ENCODE measurements at regions not wholly inside any gene's neighbourhood (a gene's known extent, or its start where the extent isn't known, plus 50 kb on each side); places are given as distances from the start of the nearest gene placed in this dataset.

DNA sequence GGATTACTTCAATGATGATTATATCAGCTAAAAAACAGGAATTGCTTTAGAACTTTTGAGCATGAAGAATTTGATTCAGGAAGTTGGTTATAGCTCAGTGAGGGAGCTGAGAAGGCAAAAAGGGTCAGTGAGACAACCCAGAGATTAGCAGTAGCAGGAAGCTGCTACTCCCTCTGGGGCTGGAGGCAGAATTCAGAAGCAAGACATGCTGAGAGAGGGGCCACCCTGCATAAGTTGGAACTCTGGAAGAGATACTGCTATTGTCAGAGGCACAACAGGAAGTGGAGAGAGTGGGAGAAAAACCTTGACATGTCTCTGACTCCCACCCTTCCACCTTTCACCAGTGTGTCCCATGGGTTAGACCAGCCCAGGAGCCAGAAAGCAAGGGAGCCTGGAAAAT lies 488.7 kb downstream of the ADRA2A start:
- no peaks in the 10 kb centered on the region for H3K27me3 ChIP-seq (ENCODE audit: insufficient read depth, poor library complexity, severe bottlenecking)
- ATAC-seq (ENCODE audit: low read depth): no peak
- DNase-seq (ENCODE audit: low spot score): no peak
- H3K9me3 ChIP-seq (ENCODE audit: severe bottlenecking): no peaks in the 10 kb centered on the region
- H3K36me3 ChIP-seq (ENCODE audit: low read depth): no peaks in the 10 kb centered on the region
- TF ChIP-seq, protein P1, sequence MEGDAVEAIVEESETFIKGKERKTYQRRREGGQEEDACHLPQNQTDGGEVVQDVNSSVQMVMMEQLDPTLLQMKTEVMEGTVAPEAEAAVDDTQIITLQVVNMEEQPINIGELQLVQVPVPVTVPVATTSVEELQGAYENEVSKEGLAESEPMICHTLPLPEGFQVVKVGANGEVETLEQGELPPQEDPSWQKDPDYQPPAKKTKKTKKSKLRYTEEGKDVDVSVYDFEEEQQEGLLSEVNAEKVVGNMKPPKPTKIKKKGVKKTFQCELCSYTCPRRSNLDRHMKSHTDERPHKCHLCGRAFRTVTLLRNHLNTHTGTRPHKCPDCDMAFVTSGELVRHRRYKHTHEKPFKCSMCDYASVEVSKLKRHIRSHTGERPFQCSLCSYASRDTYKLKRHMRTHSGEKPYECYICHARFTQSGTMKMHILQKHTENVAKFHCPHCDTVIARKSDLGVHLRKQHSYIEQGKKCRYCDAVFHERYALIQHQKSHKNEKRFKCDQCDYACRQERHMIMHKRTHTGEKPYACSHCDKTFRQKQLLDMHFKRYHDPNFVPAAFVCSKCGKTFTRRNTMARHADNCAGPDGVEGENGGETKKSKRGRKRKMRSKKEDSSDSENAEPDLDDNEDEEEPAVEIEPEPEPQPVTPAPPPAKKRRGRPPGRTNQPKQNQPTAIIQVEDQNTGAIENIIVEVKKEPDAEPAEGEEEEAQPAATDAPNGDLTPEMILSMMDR (IDR thresholded peaks at IDR 0.05; ENCODE audit: poor library complexity, severe bottlenecking): no peak
- no peaks in the 10 kb centered on the region for H3K4me1 ChIP-seq (ENCODE audit: insufficient read depth, poor library complexity, severe bottlenecking)
- H3K4me3 ChIP-seq (ENCODE audit: severe bottlenecking): no peak overlapping the region
- no peak overlapping the region for H3K27ac ChIP-seq (ENCODE audit: poor library complexity, severe bottlenecking)

DNA sequence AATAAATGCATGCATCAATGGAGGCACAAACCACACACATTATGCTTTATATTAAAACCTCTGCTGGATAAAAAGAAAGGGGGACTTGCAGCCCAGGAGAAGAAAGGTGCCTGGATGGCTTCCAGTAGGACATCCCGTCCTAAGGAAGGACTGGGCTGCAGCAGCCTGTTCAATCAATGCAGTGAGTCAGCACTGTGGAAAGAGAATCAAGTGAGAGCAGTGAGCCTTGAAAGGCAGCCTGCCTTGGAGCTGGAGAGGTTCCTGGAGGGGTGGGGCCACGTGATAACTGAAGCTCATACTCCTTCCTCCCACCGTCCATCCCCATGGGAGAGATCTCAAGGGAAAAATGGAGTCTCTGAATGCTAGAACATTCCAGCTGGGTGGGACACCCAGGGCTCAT lies 501.2 kb downstream of the ADRA2A start:
- ATAC-seq (ENCODE audit: low read depth) (no peak), DNase-seq (ENCODE audit: low spot score) (no peak)
- no peak overlapping the region for H3K4me3 ChIP-seq (ENCODE audit: severe bottlenecking)
- no peaks in the 10 kb centered on the region for H3K27me3 ChIP-seq (ENCODE audit: insufficient read depth, poor library complexity, severe bottlenecking)
- no peaks in the 10 kb centered on the region for H3K9me3 ChIP-seq (ENCODE audit: severe bottlenecking)
- H3K27ac ChIP-seq (ENCODE audit: poor library complexity, severe bottlenecking): no peak overlapping the region
- H3K36me3 ChIP-seq (ENCODE audit: low read depth): no peaks in the 10 kb centered on the region
- TF ChIP-seq, protein P1 (IDR thresholded peaks at IDR 0.05; ENCODE audit: poor library complexity, severe bottlenecking): no peak
- H3K4me1 ChIP-seq (ENCODE audit: insufficient read depth, poor library complexity, severe bottlenecking): no peaks in the 10 kb centered on the region

DNA sequence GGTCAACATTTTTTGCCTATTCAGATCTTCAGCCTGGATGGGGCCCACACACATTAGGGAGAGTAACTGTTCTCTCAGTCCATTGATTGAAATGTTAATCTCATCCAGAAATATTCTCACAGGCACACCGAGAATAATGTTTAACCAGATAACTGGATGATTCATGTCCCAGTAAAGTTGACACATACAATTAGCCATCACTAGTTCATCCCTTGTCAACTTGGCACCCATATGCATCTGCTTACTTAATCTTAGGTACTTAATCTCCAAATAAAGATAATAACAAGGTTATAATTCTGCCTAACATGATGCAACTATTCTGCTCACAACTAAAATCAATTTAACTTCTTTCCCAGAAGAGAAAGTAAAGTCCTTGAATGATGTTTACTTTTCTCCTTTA lies 502.6 kb downstream of the ADRA2A start:
- no peak overlapping the region for H3K4me3 ChIP-seq (ENCODE audit: severe bottlenecking)
- TF ChIP-seq, protein P1 (IDR thresholded peaks at IDR 0.05; ENCODE audit: poor library complexity, severe bottlenecking): no peak
- H3K36me3 ChIP-seq (ENCODE audit: low read depth): no peaks in the 10 kb centered on the region
- H3K27ac ChIP-seq (ENCODE audit: poor library complexity, severe bottlenecking): no peak overlapping the region
- H3K4me1 ChIP-seq (ENCODE audit: insufficient read depth, poor library complexity, severe bottlenecking): no peaks in the 10 kb centered on the region
- no peaks in the 10 kb centered on the region for H3K9me3 ChIP-seq (ENCODE audit: severe bottlenecking)
- DNase-seq (ENCODE audit: low spot score) (no peak), ATAC-seq (ENCODE audit: low read depth) (no peak)
- H3K27me3 ChIP-seq (ENCODE audit: insufficient read depth, poor library complexity, severe bottlenecking): no peaks in the 10 kb centered on the region

DNA sequence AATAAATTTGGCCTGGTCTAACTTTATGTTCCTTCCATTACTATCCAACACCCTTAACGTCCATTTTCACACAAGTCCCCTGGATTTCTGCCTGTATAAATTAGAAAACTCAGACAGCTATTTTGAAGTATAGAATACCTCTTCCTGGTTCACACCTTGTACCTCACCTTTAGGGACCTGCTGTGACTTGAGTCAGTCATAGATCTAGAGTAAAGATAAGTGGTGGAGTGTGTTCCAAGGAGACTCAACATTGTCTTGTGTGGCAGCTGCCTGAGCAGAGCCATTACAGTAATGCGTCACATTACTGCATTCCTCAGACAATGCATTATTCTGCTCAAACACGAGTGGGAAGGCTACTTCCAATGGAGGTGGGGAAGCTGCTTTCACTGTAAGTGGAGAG lies 513.9 kb downstream of the ADRA2A start:
- H3K4me3 ChIP-seq (ENCODE audit: severe bottlenecking): no peak overlapping the region
- H3K9me3 ChIP-seq (ENCODE audit: severe bottlenecking): no peaks in the 10 kb centered on the region
- TF ChIP-seq, protein P1 (IDR thresholded peaks at IDR 0.05; ENCODE audit: poor library complexity, severe bottlenecking): no peak
- DNase-seq (ENCODE audit: low spot score) (no peak), ATAC-seq (ENCODE audit: low read depth) (no peak)
- H3K4me1 ChIP-seq (ENCODE audit: insufficient read depth, poor library complexity, severe bottlenecking): no peaks in the 10 kb centered on the region
- no peaks in the 10 kb centered on the region for H3K36me3 ChIP-seq (ENCODE audit: low read depth)
- no peaks in the 10 kb centered on the region for H3K27me3 ChIP-seq (ENCODE audit: insufficient read depth, poor library complexity, severe bottlenecking)
- H3K27ac ChIP-seq (ENCODE audit: poor library complexity, severe bottlenecking): no peak overlapping the region

DNA sequence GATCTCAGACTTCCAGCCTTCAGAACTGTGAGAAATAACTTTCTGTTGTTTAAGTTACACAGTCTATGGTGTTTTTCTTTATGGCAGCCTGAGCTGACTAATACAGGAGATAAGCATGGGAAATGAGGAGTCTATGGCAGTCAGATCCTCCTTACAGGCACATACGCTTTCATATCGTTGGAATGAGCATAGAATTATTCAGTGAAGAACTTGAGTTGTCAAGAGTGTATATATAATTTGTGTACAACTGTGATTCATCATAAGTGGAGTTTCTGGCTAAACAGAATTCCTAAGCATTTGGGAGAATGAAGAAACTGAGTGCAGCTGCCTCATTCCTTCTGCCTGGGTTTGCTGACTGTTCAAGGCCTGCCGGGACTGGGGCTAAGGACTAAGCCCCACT lies 516.7 kb downstream of the ADRA2A start:
- Histone ChIP-seq H3K27me3 (ENCODE audit: insufficient read depth, poor library complexity, severe bottlenecking) (no peaks in the 10 kb centered on the region), H3K9me3 (ENCODE audit: severe bottlenecking) (no peaks in the 10 kb centered on the region), H3K27ac (ENCODE audit: poor library complexity, severe bottlenecking) (no peak overlapping the region), H3K36me3 (ENCODE audit: low read depth) (no peaks in the 10 kb centered on the region), H3K4me3 (ENCODE audit: severe bottlenecking) (no peak overlapping the region), H3K4me1 (ENCODE audit: insufficient read depth, poor library complexity, severe bottlenecking) (no peaks in the 10 kb centered on the region)
- TF ChIP-seq, protein P1 (IDR thresholded peaks at IDR 0.05; ENCODE audit: poor library complexity, severe bottlenecking): no peak
- no peak for ATAC-seq (ENCODE audit: low read depth)
- DNase-seq (ENCODE audit: low spot score): no peak

Measured in RWPE2 (cell line).